Neural progenitor cell (in vitro differentiated cells): ENCODE measurements at regions not wholly inside any gene's neighbourhood (a gene's known extent, or its start where the extent isn't known, plus 50 kb on each side); places are given as distances from the start of the nearest gene placed in this dataset.

ENCODE experiments used
- CTCF ChIP-seq: fragments of 200-600 bp; sonication (generic); IDR thresholded peaks from 2 replicates; pipeline ENCODE4 v1.5.1; 2017; ENCODE audit warnings: antibody characterized with exemption, mild to moderate bottlenecking
- EZH2 ChIP-seq: fragments of 200-600 bp; sonication (generic); IDR thresholded peaks from 2 replicates; pipeline ENCODE4 v1.6.1; 2017; ENCODE audit warnings: antibody characterized with exemption, mild to moderate bottlenecking, moderate library complexity
- EZH2phosphoT487 ChIP-seq: fragments of 200-600 bp; sonication (generic); IDR thresholded peaks from 2 replicates; pipeline ENCODE4 v1.6.1; 2017; ENCODE audit warnings: antibody characterized with exemption

DNA sequence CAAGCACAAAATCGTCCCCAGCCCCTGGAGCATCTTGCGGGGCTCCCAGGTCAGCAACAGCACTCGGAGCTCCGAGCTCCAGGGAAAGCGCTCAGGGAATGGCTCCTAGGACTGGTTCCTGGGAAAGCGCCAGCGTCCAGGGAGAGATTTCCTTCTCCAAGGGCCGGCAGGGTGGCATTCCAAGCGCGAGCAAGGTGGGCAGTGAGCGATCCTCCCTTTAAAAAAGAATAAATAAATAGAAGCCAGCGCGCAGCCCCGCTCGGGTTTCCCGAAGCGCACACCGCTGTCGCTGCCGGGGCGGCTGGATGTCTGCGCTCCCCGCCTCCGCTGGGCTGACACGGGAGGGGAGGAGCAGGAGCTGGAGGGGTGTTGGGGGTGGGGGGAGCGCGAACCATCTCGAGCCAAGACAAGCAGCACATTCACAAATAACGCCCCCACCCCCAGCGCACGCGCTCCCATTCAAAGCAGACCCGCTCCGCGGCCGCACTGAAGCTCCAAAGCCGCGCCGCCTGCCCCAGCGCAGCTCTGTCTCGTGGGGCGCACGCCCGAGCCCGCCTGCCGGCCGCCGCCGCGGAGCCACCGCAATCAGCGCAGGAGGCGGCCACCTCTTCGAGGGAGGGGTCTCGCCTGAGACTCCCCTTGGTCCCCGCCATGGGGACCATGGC lies 327.4 kb downstream of the SH3GL2 start:
- no peak for TF ChIP-seq CTCF
- no peak for TF ChIP-seq EZH2phosphoT487
- peak; percentile 85 for TF ChIP-seq EZH2
